Epithelial cell of proximal tubule (primary cell): ENCODE measurements at regions not wholly inside any gene's neighbourhood (a gene's known extent, or its start where the extent isn't known, plus 50 kb on each side); places are given as distances from the start of the nearest gene placed in this dataset.

Experiments used
- DNase-seq: peaks from one replicate; pipeline ENCODE4 v3.0.0-alpha.2; 2011; ENCODE audit warnings: low read depth
- H3K4me3 ChIP-seq: 2 replicates; pipeline ENCODE4 v1.5.1; 2011; ENCODE audit warnings: low read depth, mild to moderate bottlenecking, low read length
- CTCF ChIP-seq: conservative IDR thresholded peaks from 2 replicates; pipeline ENCODE4 v1.5.1; 2012; ENCODE audit warnings: low read depth, mild to moderate bottlenecking, low read length

GRCh38 chr5:81914696-81915095, 57.1 kb upstream of the ATG10 start:
- DNase-seq = no peak
- no peak for TF ChIP-seq CTCF
- no peak overlapping the region for H3K4me3 ChIP-seq

GRCh38 chr5:81912933-81913332, 58.9 kb upstream of the ATG10 start:
- DNase-seq = no peak
- TF ChIP-seq CTCF = no peak
- no peak overlapping the region for H3K4me3 ChIP-seq

GRCh38 chr5:81909677-81910076, 62.1 kb upstream of the ATG10 start:
- TF ChIP-seq CTCF = no peak
- H3K4me3 ChIP-seq = no peak overlapping the region
- no peak for DNase-seq

- H3K4me3 ChIP-seq = no peak overlapping the region
- no peak for DNase-seq
- TF ChIP-seq CTCF = no peak
Observed at GRCh38 chr5:81908771-81909170, 63.1 kb upstream of the ATG10 start.

DNA sequence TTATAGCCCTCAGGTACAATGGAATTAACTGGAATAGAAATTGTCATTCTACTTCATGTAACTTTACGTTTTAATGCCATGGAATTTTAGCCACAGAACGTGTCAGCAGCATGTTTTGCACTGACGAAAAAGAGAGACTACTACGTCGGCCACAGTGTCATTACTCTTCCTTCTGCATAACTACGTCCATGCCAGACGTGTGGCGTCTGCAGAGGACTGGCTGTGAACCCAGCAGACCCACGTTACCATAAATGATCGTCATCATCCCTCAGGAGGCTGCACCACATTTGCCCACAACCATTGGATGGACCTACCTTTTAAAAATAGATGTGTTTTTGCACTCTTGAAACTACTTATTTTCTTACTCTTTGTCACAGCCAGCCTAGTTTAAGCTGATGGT, 63.8 kb upstream of the ATG10 start:
- no peak for TF ChIP-seq CTCF
- DNase-seq = no peak
- H3K4me3 ChIP-seq = no peak overlapping the region

DNA sequence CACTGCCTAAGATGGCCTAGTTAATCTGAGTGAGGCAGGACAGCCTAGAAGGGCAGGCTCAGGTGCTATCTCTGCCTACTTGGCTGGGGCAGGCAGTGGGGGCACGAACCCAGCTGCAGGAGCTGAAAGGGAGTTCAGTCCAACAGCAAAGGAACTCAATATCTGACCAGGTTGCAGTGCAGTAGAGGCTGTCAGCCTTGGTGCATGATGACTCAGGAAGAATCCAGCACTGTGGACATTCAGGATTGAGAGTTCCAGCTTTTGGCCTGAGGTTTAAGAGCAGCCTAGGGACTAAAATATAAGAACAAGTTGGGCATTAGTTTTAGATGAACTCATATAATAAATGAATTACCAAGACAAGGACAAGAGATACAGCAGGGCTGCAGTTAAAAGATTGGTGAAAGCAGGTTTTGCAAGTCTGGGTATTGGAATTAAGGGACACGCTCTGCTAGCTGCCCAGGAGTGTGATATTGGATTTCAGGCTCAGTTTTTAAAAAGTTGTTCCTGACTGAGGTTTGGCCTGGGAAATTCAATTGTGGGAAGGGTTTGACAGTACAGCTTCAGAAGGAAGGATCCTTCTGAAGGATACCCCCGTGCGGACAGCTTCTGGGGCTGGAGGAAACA, 64.7 kb upstream of the ATG10 start:
- no peak overlapping the region for H3K4me3 ChIP-seq
- no peak for DNase-seq
- no peak for TF ChIP-seq CTCF

DNA sequence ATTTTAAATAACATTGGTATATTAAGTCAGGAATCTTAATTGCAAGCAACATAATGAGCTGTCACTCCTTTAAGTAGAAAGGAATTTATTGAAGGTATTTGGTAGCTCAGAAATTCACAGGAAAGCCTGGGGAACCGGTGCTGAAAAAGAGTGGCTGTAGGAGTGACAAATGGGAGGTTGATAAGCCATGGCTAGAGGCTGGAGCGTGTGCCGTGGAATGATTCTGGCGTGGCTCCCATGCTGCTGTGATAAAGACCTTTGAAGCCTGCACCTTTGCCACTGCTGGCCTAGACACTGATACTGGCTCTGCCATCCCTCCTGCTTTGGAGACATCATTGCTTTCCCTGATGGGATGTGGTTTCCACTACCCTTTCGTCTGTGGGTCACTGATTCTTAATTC, 65.7 kb upstream of the ATG10 start:
- no peak overlapping the region for H3K4me3 ChIP-seq
- TF ChIP-seq CTCF = no peak
- no peak for DNase-seq
